GM08714 (cell line): ENCODE measurements at regions not wholly inside any gene's neighbourhood (a gene's known extent, or its start where the extent isn't known, plus 50 kb on each side); places are given as distances from the start of the nearest gene placed in this dataset.

Source experiments
- H3K4me3 ChIP-seq: fragments of 200-500 bp; sonication (Bioruptor generic); 2 replicates; pipeline ENCODE4 v1.5.1; 2014; ENCODE audit warnings: mild to moderate bottlenecking, low read length, inconsistent platforms
- ZNF274 ChIP-seq: IDR thresholded peaks from 2 replicates; pipeline ENCODE4 v1.6.1; 2012; ENCODE audit warnings: mild to moderate bottlenecking, low read depth, low read length

DNA sequence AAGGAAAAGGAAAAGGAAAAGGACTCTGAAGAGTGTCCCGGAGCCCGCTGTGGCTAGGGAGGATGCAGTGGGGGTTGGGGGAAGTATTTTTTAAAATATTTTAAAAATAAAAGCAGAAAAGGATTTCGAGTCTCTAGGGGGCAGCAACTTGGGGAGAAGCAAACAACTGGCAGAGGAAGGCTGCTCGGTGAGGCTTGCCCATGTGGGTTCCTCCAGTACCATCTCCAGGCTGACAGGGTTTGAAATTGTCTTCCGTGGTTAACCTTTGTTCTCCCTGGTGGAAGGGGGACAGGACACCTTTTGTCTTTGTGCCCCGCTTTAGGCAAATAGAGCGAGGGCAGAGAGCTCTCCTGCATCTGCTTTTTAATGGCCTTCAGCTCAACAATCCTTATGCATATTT, 60.4 kb upstream of the SNX9 start:
- no peak for TF ChIP-seq ZNF274
- no peak overlapping the region; the same call in 1 of the 2 replicates for H3K4me3 ChIP-seq

GRCh38 chr6:157763129-157763903, 59.7 kb upstream of the SNX9 start:
- H3K4me3 ChIP-seq = peak overlapping the region; percentile 33; the same call in 1 of the 2 replicates
- TF ChIP-seq ZNF274 = no peak

- H3K4me3 ChIP-seq = peak overlapping the region; percentile 33; the same call in 1 of the 2 replicates
- TF ChIP-seq ZNF274 = no peak
These were observed 59.2 kb upstream of the SNX9 start for GRCh38 chr6:157763904-157764177.

GRCh38 chr6:157764178-157765068, 58.6 kb upstream of the SNX9 start:
- peak overlapping the region; percentile 35; the same call in 1 of the 2 replicates for H3K4me3 ChIP-seq
- no peak for TF ChIP-seq ZNF274

GRCh38 chr6:157766901-157767774, 55.9 kb upstream of the SNX9 start:
- no peak overlapping the region for H3K4me3 ChIP-seq
- TF ChIP-seq ZNF274 = no peak

DNA sequence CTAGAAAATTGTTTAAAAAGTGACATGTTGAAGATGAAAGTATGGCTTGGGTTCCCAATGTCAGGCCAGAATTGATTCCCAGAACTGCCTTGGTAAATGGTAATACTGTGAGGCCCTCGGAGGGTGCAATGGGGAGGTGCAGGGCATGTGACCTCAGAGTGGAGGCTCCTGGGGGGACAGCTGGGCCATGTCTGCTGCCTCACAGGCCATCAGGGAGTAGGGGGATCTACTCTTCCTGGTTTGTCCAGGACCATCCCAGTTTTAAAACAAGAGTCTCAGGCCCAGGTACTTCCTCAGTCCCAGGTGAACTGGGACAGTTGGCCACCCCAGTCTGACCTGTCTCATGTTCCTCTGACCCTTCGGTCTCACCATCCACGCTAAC, 55.3 kb upstream of the SNX9 start:
- no peak for TF ChIP-seq ZNF274
- no peak overlapping the region; the same call in 1 of the 2 replicates for H3K4me3 ChIP-seq

DNA sequence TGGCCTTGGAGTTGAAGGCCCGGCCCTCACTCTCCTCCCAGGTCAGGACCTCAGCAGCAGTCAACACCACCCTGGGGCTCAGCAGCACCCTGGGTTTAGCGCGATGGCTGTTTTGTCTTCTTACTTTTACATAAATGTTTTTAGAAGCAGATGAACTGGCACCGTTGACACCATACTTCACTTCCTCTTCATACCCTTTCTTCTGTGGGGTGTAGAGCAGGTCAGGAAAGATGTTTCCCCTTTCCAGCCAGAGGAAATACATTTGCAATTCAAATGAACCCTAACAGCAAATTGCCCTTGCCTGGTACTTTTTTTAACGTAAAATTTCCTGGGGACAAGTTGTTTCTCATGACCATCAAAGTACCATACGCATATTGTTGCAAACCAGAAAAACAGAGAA, 54.7 kb upstream of the SNX9 start:
- H3K4me3 ChIP-seq = no peak overlapping the region; the same call in 1 of the 2 replicates
- TF ChIP-seq ZNF274 = no peak

GRCh38 chr6:157768863-157769551, 54.0 kb upstream of the SNX9 start:
- no peak overlapping the region for H3K4me3 ChIP-seq

GRCh38 chr6:157769776-157770426, 53.1 kb upstream of the SNX9 start:
- TF ChIP-seq ZNF274 = no peak
- no peak overlapping the region for H3K4me3 ChIP-seq

More at GRCh38 chr6:157768863-157769551, 54.0 kb upstream of the SNX9 start:
- TF ChIP-seq ZNF274 = no peak

- TF ChIP-seq ZNF274 = no peak
- no peak overlapping the region for H3K4me3 ChIP-seq
These were observed 52.1 kb upstream of the SNX9 start for GRCh38 chr6:157770946-157771345.

DNA sequence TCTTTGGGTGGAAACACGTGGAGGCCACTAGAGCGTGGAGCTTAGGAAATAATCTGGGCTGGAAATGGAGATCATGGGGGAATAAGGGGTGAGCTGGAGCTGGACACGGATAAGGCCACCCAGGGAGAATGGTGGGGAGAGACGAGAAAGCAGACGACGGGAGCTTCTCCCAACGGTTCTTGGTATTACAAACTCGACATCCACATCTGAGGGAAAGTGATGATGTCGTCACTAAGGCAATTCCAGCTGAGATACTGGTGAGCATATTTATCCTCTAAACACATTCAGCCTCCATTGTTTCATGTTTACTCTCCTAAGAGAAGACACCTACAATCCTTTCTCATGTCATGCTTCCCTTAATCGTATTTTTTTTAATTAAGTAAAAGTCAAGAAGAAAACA, 50.2 kb upstream of the SNX9 start:
- no peak for TF ChIP-seq ZNF274
- no peak overlapping the region for H3K4me3 ChIP-seq
